Lower leg skin (tissue), 4 donors: ENCODE measurements at regions not wholly inside any gene's neighbourhood (a gene's known extent, or its start where the extent isn't known, plus 50 kb on each side); places are given as distances from the start of the nearest gene placed in this dataset.
A peak's percentile ranks its signal among the peaks of the same experiment; 100 is the strongest.

Source experiments
- DNase-seq, 2 donors: peaks; one replicate each; pipeline ENCODE4 v3.0.0-alpha.2; 2019; ENCODE audit warnings: low spot score in 2 of 2
- H3K4me3 ChIP-seq: fragments of 200-600 bp; sonication (generic); 2 replicates; pipeline ENCODE4 v1.5.1; 2017; ENCODE audit warnings: mild to moderate bottlenecking, low read depth; ENCODE audit not compliant: poor library complexity, severe bottlenecking
- CTCF ChIP-seq, 3 donors: fragments of 450-650 bp; IDR thresholded peaks; one replicate each; pipeline ENCODE4 v1.5.1; 2016; ENCODE audit warnings: antibody characterized with exemption in 3 of 3, mild to moderate bottlenecking in 3 of 3, moderate library complexity in 2 of 3
- POLR2A ChIP-seq, 2 donors: fragments of 450-650 bp; IDR thresholded peaks; one replicate each; pipeline ENCODE4 v1.6.1; 2016 to 2017; ENCODE audit warnings: antibody characterized with exemption in 2 of 2, mild to moderate bottlenecking in 1 of 2, moderate library complexity in 1 of 2
- WGBS, 2 donors: methylation state at CpG; one replicate each; pipeline ENCODE4 v1.1.5; 2018; 5-methylcytosine and 5-hydroxymethylcytosine counted together
- intact Hi-C: fragments of 100-400 bp; cut with DNase I; formaldehyde crosslinking; loops from one replicate; pipeline ENCODE4 v1.15.0; 2023; ENCODE audit warnings: low total_unique reads

GRCh38 chr1:233543338-233544255 lies 70.3 kb upstream of the KCNK1 start:
- H3K4me3 ChIP-seq, result no peak overlapping the region
- TF ChIP-seq POLR2A (IDR thresholded peaks at IDR 0.05), result no peak
- TF ChIP-seq CTCF (IDR thresholded peaks at IDR 0.05), result no peak
- WGBS, 2 donors, result 28 to 32% methylated on average over 8 of the region's 8 CpGs
- peak in 1 of 2 donors; percentile 44 for DNase-seq
- intact Hi-C loops, result no loop called here

- intact Hi-C loops, result no loop called here
- 43 to 45% methylated on average over 5 of the region's 5 CpGs for WGBS, 2 donors
- TF ChIP-seq CTCF (IDR thresholded peaks at IDR 0.05), result no peak
- TF ChIP-seq POLR2A (IDR thresholded peaks at IDR 0.05), result no peak
- no peak for DNase-seq
- H3K4me3 ChIP-seq, result no peak overlapping the region
Measured at GRCh38 chr1:233544304-233544703, 69.6 kb upstream of the KCNK1 start.

GRCh38 chr1:233547726-233548125 lies 66.2 kb upstream of the KCNK1 start:
- WGBS, 2 donors, result 77 to 97% methylated on average over 1 of the region's 1 CpG
- TF ChIP-seq CTCF (IDR thresholded peaks at IDR 0.05), result no peak
- TF ChIP-seq POLR2A (IDR thresholded peaks at IDR 0.05), result no peak
- no peak for DNase-seq
- no peak overlapping the region for H3K4me3 ChIP-seq
- intact Hi-C loops, result no loop called here

- intact Hi-C loops, result no loop called here
- DNase-seq, result no peak
- TF ChIP-seq CTCF (IDR thresholded peaks at IDR 0.05) (no peak), POLR2A (IDR thresholded peaks at IDR 0.05) (no peak)
- WGBS, 2 donors, result 39 to 44% methylated on average over 2 of the region's 2 CpGs
- H3K4me3 ChIP-seq, result no peak overlapping the region
Measured at GRCh38 chr1:233549404-233549803, 64.5 kb upstream of the KCNK1 start.

- WGBS, 2 donors, result 81 to 82% methylated on average over 3 of the region's 3 CpGs
- H3K4me3 ChIP-seq, result no peak overlapping the region
- intact Hi-C loops, result no loop called here
- TF ChIP-seq CTCF (IDR thresholded peaks at IDR 0.05), result no peak
- TF ChIP-seq POLR2A (IDR thresholded peaks at IDR 0.05), result no peak
- DNase-seq, result no peak
Measured at GRCh38 chr1:233549917-233550316, 64.0 kb upstream of the KCNK1 start.
